GM23338 (cell line): ENCODE measurements at regions not wholly inside any gene's neighbourhood (a gene's known extent, or its start where the extent isn't known, plus 50 kb on each side); places are given as distances from the start of the nearest gene placed in this dataset.

ENCODE experiments used
- ATAC-seq: fragments of 200-7000 bp; cut with Tn5 transposase; 3 replicates; pipeline ENCODE4 v1.9.1; 2020
- DNase-seq: peaks from one replicate; pipeline ENCODE4 v3.0.0-alpha.2; 2015; ENCODE audit warnings: low spot score
- H2AFZ ChIP-seq: fragments of 200-600 bp; sonication (generic); 2 replicates; pipeline ENCODE4 v1.8.0; 2016; ENCODE audit warnings: antibody characterized with exemption, mild to moderate bottlenecking, moderate library complexity
- H3F3A ChIP-seq: fragments of 200-600 bp; sonication (generic); replicated peaks from 2 replicates; pipeline ENCODE4 v1.8.0; 2017; ENCODE audit warnings: antibody characterized with exemption, mixed run types, low read depth
- H3K27ac ChIP-seq: fragments of 200-600 bp; sonication (generic); 2 replicates; pipeline ENCODE4 v1.6.1; 2016; ENCODE audit warnings: low read depth
- H3K27me3 ChIP-seq: fragments of 200-600 bp; sonication (generic); 2 replicates; pipeline ENCODE4 v1.8.0; 2016; ENCODE audit warnings: mild to moderate bottlenecking, mixed run types, moderate library complexity; ENCODE audit not compliant: insufficient read depth
- H3K36me3 ChIP-seq: fragments of 200-600 bp; sonication (generic); 2 replicates; pipeline ENCODE4 v1.8.0; 2016; ENCODE audit warnings: mild to moderate bottlenecking; ENCODE audit not compliant: insufficient read depth
- H3K4me1 ChIP-seq: fragments of 200-600 bp; sonication (generic); 2 replicates; pipeline ENCODE4 v1.8.0; 2016; ENCODE audit warnings: mild to moderate bottlenecking, moderate library complexity; ENCODE audit not compliant: insufficient read depth
- H3K4me2 ChIP-seq: fragments of 200-600 bp; sonication (generic); 2 replicates; pipeline ENCODE4 v1.7.1; 2017; ENCODE audit warnings: mixed run types
- H3K4me3 ChIP-seq: fragments of 200-600 bp; sonication (generic); 2 replicates; pipeline ENCODE4 v1.6.1; 2016; ENCODE audit warnings: mixed run types
- H3K79me2 ChIP-seq: fragments of 200-600 bp; sonication (generic); replicated peaks from 2 replicates; pipeline ENCODE4 v1.8.0; 2017; ENCODE audit warnings: mild to moderate bottlenecking; ENCODE audit not compliant: insufficient read depth
- H3K9me2 ChIP-seq: fragments of 200-600 bp; sonication (generic); 2 replicates; pipeline ENCODE4 v1.8.0; 2017; ENCODE audit not compliant: insufficient read depth
- H4K20me1 ChIP-seq: fragments of 200-600 bp; sonication (generic); replicated peaks from 2 replicates; pipeline ENCODE4 v1.8.0; 2017; ENCODE audit warnings: mild to moderate bottlenecking; ENCODE audit not compliant: insufficient read depth
- H3K27ac Mint-ChIP-seq: 2 replicates; pipeline ENCODE4 v1.8.0; 2020; ENCODE audit warnings: inconsistent platforms, mild to moderate bottlenecking, moderate library complexity, mixed read lengths
- H3K27me3 Mint-ChIP-seq: 3 replicates; pipeline ENCODE4 v1.8.0; 2022; ENCODE audit warnings: low read depth, mild to moderate bottlenecking, moderate library complexity, mixed read lengths, inconsistent platforms; ENCODE audit not compliant: insufficient read depth, poor library complexity
- H3K36me3 Mint-ChIP-seq: 3 replicates; pipeline ENCODE4 v1.8.0; 2021; ENCODE audit warnings: low read depth, mild to moderate bottlenecking, inconsistent platforms, moderate library complexity, mixed read lengths
- H3K4me1 Mint-ChIP-seq: 3 replicates; pipeline ENCODE4 v1.8.0; 2020; ENCODE audit warnings: mild to moderate bottlenecking, inconsistent platforms, mixed read lengths
- H3K4me3 Mint-ChIP-seq: 3 replicates; pipeline ENCODE4 v1.8.0; 2021; ENCODE audit warnings: moderate library complexity, mild to moderate bottlenecking, inconsistent platforms, mixed read lengths
- H3K9me3 Mint-ChIP-seq: 3 replicates; pipeline ENCODE4 v1.8.0; 2020; ENCODE audit warnings: moderate library complexity, mild to moderate bottlenecking, inconsistent platforms, mixed read lengths
- CREB1 ChIP-seq: fragments of 250-450 bp; sonication (Bioruptor Pico); IDR thresholded peaks from 2 replicates; pipeline ENCODE4 v1.5.0; 2020; ENCODE audit warnings: low read depth, mild to moderate bottlenecking, moderate library complexity
- NANOG ChIP-seq: IDR thresholded peaks from 2 replicates; pipeline ENCODE4 v1.6.1; 2016; ENCODE audit warnings: antibody characterized with exemption, borderline replicate concordance
- STAT1 ChIP-seq: IDR thresholded peaks from one replicate; pipeline ENCODE4 v1.6.1; 2016; ENCODE audit warnings: antibody characterized with exemption; ENCODE audit not compliant: unreplicated experiment
- ZNF114 ChIP-seq: fragments of 250-450 bp; sonication (Bioruptor Pico); IDR thresholded peaks from 2 replicates; pipeline ENCODE4 v1.5.0; 2020; ENCODE audit warnings: mild to moderate bottlenecking, moderate library complexity
- ZNF331 ChIP-seq: fragments of 250-450 bp; sonication (Bioruptor Pico); IDR thresholded peaks from 2 replicates; pipeline ENCODE4 v1.5.0; 2020; ENCODE audit warnings: low read depth, mild to moderate bottlenecking, moderate library complexity
- TF ChIP-seq, protein P1 (sequence below): IDR thresholded peaks from one replicate; pipeline ENCODE4 v1.6.1; 2018; ENCODE audit warnings: antibody characterized with exemption; ENCODE audit not compliant: unreplicated experiment

DNA sequence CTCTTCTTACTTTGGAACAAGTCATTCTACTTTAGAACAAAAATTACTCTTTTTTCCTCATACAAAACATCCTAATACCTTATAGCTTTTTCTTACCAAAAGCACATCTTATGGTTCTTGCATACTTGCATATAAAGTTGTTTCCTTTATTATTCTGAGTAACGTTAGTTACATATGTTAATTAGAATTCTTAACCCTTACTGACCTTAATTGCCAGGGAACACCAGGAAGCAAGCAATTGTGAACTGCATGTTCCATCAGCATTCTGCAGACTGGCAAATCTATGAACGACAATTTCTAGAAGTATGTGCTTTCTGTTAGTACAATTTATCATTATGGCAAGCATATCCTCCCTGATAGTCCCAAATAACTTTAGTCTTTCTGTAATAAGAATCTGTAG lies 831.0 kb downstream of the C6orf118 start:
- peak overlapping the region; percentile 50 for H3K4me3 Mint-ChIP-seq
- Histone ChIP-seq H4K20me1 (no peaks in the 10 kb centered on the region), H3K9me2 (peaks cover 9% of the 10 kb centered on the region; the same call in 1 of the 2 replicates), H3K27ac (peak overlapping the region; percentile 10; the same call in 1 of the 2 replicates), H3K79me2 (no peaks in the 10 kb centered on the region), H3K36me3 (no peaks in the 10 kb centered on the region), H3K27me3 (no peaks in the 10 kb centered on the region), H2AFZ (no peak overlapping the region), H3K4me3 (no peak overlapping the region), H3K4me1 (peaks cover 37% of the 10 kb centered on the region), H3K4me2 (peak overlapping the region; percentile 13), H3F3A (no peaks in the 10 kb centered on the region)
- TF ChIP-seq NANOG = peak; percentile 72; the same call in 1 of the 2 replicates
- TF ChIP-seq, protein P1, sequence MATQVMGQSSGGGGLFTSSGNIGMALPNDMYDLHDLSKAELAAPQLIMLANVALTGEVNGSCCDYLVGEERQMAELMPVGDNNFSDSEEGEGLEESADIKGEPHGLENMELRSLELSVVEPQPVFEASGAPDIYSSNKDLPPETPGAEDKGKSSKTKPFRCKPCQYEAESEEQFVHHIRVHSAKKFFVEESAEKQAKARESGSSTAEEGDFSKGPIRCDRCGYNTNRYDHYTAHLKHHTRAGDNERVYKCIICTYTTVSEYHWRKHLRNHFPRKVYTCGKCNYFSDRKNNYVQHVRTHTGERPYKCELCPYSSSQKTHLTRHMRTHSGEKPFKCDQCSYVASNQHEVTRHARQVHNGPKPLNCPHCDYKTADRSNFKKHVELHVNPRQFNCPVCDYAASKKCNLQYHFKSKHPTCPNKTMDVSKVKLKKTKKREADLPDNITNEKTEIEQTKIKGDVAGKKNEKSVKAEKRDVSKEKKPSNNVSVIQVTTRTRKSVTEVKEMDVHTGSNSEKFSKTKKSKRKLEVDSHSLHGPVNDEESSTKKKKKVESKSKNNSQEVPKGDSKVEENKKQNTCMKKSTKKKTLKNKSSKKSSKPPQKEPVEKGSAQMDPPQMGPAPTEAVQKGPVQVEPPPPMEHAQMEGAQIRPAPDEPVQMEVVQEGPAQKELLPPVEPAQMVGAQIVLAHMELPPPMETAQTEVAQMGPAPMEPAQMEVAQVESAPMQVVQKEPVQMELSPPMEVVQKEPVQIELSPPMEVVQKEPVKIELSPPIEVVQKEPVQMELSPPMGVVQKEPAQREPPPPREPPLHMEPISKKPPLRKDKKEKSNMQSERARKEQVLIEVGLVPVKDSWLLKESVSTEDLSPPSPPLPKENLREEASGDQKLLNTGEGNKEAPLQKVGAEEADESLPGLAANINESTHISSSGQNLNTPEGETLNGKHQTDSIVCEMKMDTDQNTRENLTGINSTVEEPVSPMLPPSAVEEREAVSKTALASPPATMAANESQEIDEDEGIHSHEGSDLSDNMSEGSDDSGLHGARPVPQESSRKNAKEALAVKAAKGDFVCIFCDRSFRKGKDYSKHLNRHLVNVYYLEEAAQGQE = no peak
- no peak for TF ChIP-seq ZNF114 (CRISPR knock-in tag)
- H3K27ac Mint-ChIP-seq = peak overlapping the region; percentile 97
- DNase-seq (peak; percentile 56), ATAC-seq (peak; percentile 73)
- peaks cover 44% of the 10 kb centered on the region for H3K36me3 Mint-ChIP-seq
- H3K4me1 Mint-ChIP-seq = peaks cover 28% of the 10 kb centered on the region
- H3K27me3 Mint-ChIP-seq = no peaks in the 10 kb centered on the region
- peaks cover 26% of the 10 kb centered on the region for H3K9me3 Mint-ChIP-seq

DNA sequence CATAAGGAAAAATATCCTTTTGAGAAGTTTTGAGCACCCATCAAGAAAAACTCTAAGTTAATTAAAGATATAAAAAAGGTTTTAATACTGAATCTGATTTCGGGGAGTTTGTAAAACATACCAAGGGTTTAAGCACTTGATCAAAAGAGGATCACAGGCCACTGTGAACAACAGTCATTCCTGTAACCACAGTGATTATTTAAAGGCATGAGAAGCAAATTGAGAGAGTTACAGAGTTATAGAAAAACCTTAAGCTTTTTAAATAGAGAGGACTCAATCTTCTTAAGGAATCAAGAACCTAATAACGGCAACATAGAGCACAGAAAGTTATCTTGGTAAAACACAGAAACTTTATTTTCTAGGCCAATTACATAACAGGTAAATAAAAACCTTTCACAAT lies 831.6 kb downstream of the C6orf118 start:
- H3F3A ChIP-seq = no peaks in the 10 kb centered on the region
- no peaks in the 10 kb centered on the region for H3K36me3 ChIP-seq
- no peaks in the 10 kb centered on the region for H3K79me2 ChIP-seq
- Mint-ChIP-seq H3K4me1 (peaks cover 28% of the 10 kb centered on the region), H3K4me3 (no peak overlapping the region), H3K9me3 (peaks cover 25% of the 10 kb centered on the region), H3K36me3 (peaks cover 41% of the 10 kb centered on the region), H3K27ac (no peak overlapping the region; the same call in 1 of the 2 replicates), H3K27me3 (no peaks in the 10 kb centered on the region)
- no peak overlapping the region for H3K4me3 ChIP-seq
- peak overlapping the region; percentile 10; the same call in 1 of the 2 replicates for H3K27ac ChIP-seq
- TF ChIP-seq STAT1 (no peak), ZNF331 (CRISPR knock-in tag) (no peak), ZNF114 (CRISPR knock-in tag) (no peak), CREB1 (CRISPR knock-in tag) (no peak), NANOG (no peak)
- TF ChIP-seq, protein P1 = no peak
- peaks cover 9% of the 10 kb centered on the region; the same call in 1 of the 2 replicates for H3K9me2 ChIP-seq
- peak overlapping the region; percentile 13 for H3K4me2 ChIP-seq
- H3K4me1 ChIP-seq = peaks cover 37% of the 10 kb centered on the region
- ATAC-seq (peak; percentile 59), DNase-seq (peak; percentile 9)
- H4K20me1 ChIP-seq = no peaks in the 10 kb centered on the region
- no peaks in the 10 kb centered on the region for H3K27me3 ChIP-seq
- H2AFZ ChIP-seq = no peak overlapping the region
